GM12891 (cell line): ENCODE measurements at regions not wholly inside any gene's neighbourhood (a gene's known extent, or its start where the extent isn't known, plus 50 kb on each side); places are given as distances from the start of the nearest gene placed in this dataset.

ENCODE experiments used
- DNase-seq: peaks from one replicate; pipeline ENCODE4 v3.0.0; 2011; ENCODE audit warnings: low spot score; ENCODE audit not compliant: insufficient read length
- FAIRE-seq: peaks from 2 replicates; lab custom pipeline; 2011; peaks lifted over from hg19 to GRCh38; lab: Jason Lieb, UNC
- PAX5 ChIP-seq: IDR thresholded peaks from 2 replicates; pipeline ENCODE4 v1.6.1; 2011; ENCODE audit warnings: low read length, moderate library complexity, mild to moderate bottlenecking; ENCODE audit not compliant: insufficient read depth, severe bottlenecking
- POLR2A ChIP-seq: IDR thresholded peaks from 2 replicates; pipeline ENCODE4 v1.6.1; 2011; ENCODE audit warnings: low read depth, low read length, control low read depth
- POLR2AphosphoS5 ChIP-seq: IDR thresholded peaks from 2 replicates; pipeline ENCODE4 v1.6.1; 2011; ENCODE audit warnings: low read depth, low read length, control low read depth
- POU2F2 ChIP-seq: IDR thresholded peaks from 2 replicates; pipeline ENCODE4 v1.6.1; 2011; ENCODE audit warnings: low read depth, mild to moderate bottlenecking, control low read depth, low read length, moderate library complexity
- SPI1 ChIP-seq: IDR thresholded peaks from 2 replicates; pipeline ENCODE4 v1.6.1; 2011; ENCODE audit warnings: low read depth, low read length, control low read depth
- TAF1 ChIP-seq: IDR thresholded peaks from 2 replicates; pipeline ENCODE4 v1.6.1; 2011; ENCODE audit warnings: low read depth, low read length, control low read depth

DNA sequence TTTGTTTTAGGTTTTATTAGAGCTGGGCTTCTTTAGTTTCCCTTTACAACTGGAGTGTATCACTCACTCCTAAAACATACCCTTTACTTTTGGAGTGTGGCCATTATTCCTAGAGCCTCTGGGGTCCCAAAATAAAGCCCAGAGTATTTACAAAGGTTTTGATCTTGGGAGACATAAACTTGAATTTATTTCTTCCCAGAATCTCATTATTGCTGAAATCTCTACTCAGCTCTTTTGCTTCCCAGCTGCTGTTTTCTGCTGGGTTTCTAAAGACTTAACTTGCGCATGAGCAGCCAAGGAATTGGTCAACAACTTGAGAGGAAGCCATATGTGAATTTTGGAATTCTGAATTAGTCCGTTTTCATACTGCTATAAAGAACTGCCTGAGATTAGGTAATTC lies 94.5 kb upstream of the NRSN1 start:
- DNase-seq, result no peak
- TF ChIP-seq SPI1 (no peak), POU2F2 (no peak), TAF1 (no peak), POLR2AphosphoS5 (no peak), POLR2A (no peak)
- FAIRE-seq, result no peak

DNA sequence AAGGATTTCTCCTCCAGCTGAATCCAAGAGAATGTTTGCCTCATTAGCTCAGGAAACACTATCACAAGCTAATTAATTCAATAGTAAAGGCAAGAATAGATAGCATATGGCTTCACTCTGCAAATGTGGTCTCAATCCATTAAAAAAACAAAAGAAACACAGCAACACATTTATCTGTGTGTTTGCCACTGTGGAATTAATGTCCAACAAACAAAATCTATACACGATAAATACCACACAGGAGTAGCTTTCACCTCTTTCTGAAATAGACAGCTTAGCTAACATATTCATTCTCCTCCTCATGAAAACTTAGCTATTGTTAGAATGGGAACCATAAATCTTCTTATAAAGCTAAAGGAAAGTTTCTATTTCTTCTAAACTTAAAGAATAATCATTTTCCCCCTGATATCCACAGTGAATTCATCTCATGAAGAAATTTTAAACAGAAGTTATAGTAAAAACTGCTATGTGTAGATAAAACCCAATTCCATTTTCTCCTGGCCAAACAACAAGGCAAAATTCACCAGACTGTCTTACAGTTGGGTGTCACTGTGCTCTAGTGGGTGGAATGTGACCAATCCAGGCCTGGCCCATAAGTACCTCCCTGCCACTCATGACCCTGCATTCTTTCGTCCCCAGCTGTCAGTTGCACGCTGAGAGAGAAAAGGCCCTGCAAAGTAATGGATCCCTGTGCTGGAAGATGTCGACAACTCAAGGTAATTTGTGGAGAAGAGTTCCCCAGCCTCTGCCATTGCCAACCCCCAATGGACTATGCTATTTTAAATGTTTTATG lies 92.9 kb upstream of the NRSN1 start:
- no peak for FAIRE-seq
- DNase-seq, result no peak
- TF ChIP-seq POU2F2 (no peak), TAF1 (no peak), POLR2A (no peak), PAX5 (no peak), POLR2AphosphoS5 (no peak)

DNA sequence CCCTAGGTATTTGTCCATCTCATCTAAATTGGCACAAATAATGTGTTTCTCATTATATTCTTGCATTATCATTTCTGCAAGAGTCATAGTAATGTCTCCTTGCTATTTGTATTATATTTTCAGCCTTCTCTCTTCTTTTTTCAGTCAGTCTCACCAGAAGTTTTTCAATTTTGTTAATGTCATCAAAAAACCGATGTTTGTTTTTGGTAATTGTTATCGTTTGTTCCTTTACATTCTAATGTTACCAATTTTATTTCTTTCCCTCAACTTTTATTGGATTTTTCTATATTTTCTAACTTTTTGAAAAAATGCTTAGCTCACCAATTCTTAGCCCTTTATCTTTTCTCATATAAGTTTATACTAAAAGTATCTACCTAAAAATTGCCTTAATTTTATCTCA lies 82.2 kb upstream of the NRSN1 start:
- DNase-seq, result no peak
- no peak for FAIRE-seq
- no peak for TF ChIP-seq TAF1
- no peak for TF ChIP-seq SPI1
- TF ChIP-seq PAX5, result no peak
- no peak for TF ChIP-seq POLR2A
- TF ChIP-seq POLR2AphosphoS5, result no peak
- TF ChIP-seq POU2F2, result no peak

DNA sequence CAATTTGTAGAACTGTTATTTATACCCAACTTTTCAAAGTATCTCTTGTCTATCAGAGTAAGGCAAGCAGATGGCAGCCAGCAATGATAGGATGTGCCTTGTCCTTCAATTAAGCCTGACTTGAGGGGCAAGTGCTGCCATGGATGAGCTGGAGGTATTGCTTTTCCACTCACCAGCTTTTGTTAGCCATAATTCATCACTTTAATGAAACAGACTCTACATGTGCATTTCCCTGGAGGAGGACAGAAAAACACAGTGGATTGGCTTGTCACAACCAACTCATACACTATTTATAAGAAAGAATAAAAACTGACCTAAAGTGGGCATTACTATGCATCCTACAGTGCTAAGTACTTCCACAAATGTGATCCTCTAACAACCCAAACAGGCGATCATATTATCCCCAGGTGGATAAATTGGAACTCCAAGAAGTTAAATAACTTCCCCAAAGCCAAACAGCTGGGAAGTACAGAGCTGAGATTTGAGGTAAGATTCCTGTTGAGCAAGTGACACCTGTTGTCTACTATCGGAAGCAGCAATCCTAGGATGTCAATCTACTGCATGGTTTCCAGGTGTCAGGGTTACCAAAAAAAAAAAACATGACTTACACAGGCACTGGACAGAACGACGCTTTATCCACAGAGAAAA lies 73.9 kb upstream of the NRSN1 start:
- TF ChIP-seq PAX5 (no peak), POLR2A (no peak), TAF1 (no peak), POU2F2 (no peak), SPI1 (no peak), POLR2AphosphoS5 (no peak)
- FAIRE-seq (no peak), DNase-seq (no peak)

DNA sequence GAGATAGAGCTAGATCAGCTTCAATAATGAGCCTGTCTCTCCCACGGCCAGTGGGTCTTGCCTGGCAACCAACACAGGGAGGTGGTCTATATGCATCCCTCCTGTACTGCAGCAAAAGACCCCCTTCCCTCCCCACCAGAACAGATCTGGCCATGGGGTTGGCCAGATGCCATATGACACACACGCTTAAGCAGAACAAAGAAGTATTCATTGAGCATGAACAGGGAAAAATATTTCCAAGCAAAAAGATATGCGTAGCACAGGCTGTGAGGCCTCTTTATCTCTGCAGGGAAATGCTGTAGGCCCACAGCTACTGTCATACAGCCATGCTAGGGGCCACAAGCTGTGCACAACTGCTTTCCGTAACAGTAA lies 73.4 kb upstream of the NRSN1 start:
- FAIRE-seq (no peak), DNase-seq (no peak)
- TF ChIP-seq POLR2A (no peak), TAF1 (no peak), SPI1 (no peak), PAX5 (no peak), POLR2AphosphoS5 (no peak), POU2F2 (no peak)

DNA sequence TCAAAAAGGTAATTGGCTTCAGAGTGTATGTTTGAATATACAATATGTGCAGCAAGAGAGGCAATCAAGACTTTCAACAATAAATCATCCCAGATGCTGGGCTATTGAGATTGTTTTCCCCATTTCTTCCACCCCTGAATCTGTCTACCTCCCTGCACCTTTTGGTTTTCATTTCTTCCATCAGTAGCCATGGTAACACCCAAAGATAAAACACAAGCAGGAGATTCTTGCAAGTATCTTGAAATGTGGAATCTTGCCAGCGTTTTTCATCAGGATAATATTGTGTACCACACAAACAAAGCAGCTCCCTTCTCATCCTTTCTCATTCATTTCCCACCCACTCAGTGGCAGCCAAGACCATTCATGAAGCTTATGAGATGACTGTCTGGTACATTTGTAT lies 73.0 kb upstream of the NRSN1 start:
- FAIRE-seq (no peak), DNase-seq (no peak)
- TF ChIP-seq POLR2AphosphoS5, result no peak
- TF ChIP-seq SPI1, result no peak
- no peak for TF ChIP-seq POU2F2
- no peak for TF ChIP-seq POLR2A
- no peak for TF ChIP-seq TAF1

DNA sequence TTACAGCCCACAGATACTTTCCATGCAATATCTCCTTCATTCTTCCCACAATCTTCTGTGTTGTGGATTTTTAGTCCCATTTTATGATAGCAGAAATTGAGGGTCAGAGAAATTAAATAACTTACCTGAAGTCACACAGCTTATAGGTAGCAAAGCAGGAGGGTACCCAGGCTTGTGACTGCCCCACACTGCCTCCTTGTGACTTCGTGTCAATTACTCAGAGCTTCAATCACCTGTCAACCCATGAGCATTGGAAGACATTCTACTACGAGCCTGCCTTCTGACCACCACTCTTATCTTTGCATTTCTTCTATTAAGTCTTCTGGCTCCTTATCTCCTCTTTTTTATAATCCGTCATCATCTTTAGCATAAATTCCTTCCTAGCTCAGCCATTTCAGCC lies 71.6 kb upstream of the NRSN1 start:
- FAIRE-seq, result no peak
- TF ChIP-seq SPI1, result no peak
- no peak for TF ChIP-seq POU2F2
- no peak for TF ChIP-seq POLR2A
- no peak for TF ChIP-seq TAF1
- no peak for TF ChIP-seq PAX5
- no peak for TF ChIP-seq POLR2AphosphoS5

DNA sequence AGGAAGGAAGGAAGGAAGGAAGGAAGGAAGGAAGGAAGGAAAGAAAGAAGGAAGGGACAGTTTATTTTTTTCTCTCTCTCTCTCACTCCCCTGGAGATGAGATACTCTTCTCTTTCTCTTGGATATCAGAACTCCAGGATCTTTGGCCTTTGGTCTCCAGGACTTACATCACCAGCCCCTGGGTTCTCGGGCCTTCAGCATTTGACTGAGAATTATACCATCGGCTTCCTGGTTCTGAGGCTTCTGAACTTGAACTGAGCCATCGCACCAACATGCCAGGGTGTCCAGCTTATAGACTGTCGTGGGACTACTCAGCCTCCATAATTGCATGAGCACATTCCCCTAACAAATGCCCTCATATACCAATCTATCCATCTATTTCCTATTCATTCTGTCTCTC lies 69.4 kb upstream of the NRSN1 start:
- DNase-seq, result no peak
- no peak for FAIRE-seq
- TF ChIP-seq TAF1 (no peak), POU2F2 (no peak), SPI1 (no peak), POLR2A (no peak), PAX5 (no peak), POLR2AphosphoS5 (no peak)

More for the DNA sequence above, 71.6 kb upstream of the NRSN1 start:
- DNase-seq, result no peak

DNA sequence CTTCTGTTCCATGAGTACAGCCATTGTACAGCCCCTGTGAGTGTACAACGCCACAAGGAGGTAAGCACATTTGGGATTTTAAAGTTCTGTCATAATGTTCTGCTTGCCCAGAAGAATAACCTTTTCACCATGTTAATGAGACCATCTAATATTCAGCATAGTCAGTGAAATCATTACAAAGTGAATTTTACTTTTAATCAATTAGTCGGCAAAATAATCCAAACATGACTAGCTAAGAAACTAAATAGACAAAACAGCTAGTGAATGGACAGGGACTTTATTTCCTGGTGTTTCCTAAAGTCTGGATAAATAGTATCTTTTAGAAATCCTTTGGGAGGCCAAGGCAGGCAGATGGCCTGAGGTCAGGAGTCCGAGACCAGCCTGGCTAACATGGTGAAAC lies 69.0 kb upstream of the NRSN1 start:
- FAIRE-seq (no peak), DNase-seq (no peak)
- no peak for TF ChIP-seq POU2F2
- no peak for TF ChIP-seq PAX5
- no peak for TF ChIP-seq SPI1
- no peak for TF ChIP-seq TAF1

DNA sequence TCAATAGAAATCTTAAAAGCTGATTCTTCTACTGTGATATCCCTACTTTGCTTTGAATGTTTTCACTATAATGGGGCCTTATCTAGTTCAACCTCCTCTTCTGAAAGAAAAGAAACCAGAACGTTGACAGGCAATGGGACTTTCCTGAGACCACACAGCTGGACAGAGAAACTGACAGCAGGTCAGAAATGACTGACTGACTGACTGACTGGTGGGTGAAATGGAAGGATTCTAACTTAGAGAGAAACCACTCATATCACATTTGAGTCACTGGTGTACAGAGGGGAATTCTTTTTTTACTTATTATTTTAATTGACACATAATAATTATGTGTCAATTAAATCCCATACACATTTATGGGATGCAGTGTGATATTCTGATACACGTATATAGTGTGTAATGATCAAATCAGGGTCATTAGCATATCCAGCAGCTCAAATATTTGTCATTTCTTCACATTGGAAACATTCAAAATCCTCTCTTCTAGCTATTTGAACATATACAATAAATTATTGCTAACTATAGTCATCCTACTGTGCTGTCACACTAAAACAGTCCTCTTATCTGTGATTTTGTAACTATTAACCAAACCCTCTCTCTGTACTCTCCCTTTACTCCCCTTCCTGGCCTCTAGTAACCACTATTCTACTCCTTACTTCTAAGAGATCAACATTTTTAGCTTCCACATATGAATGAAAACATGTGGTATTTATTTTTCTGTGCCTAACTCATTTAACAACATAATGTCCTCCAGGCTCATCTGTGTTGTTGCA lies 64.8 kb upstream of the NRSN1 start:
- FAIRE-seq, result peak; percentile 58
- peak; percentile 43; the same call in 1 of the 2 replicates for TF ChIP-seq POU2F2
- TF ChIP-seq POLR2AphosphoS5, result no peak
- DNase-seq, result peak; percentile 2
